A549 (cell line): ENCODE measurements at regions not wholly inside any gene's neighbourhood (a gene's known extent, or its start where the extent isn't known, plus 50 kb on each side); places are given as distances from the start of the nearest gene placed in this dataset.
A peak's percentile ranks its signal among the peaks of the same experiment; 100 is the strongest.
"Not testable (repeated sequence)": the region's sequence is repeated elsewhere in the genome, so short reads cannot be mapped to it uniquely, and the experiment has no call there.

ENCODE experiments used
- ATAC-seq, 2 experiments: fragments of 200-7000 bp in 1 of 2; fragments of >200 bp in 1 of 2; cut with Nextera tagmentation in 1 of 2; cut with Tn5 transposase in 1 of 2; 3 replicates each; pipeline versions ENCODE4 v1.8.0 to v1.9.1; 2018 to 2020; ENCODE audit warnings: mild to moderate bottlenecking in 1 of 2, moderate library complexity in 1 of 2
- CTCF ChIA-PET: fragments of 300-600 bp; sonication (Branson Sonifier 250); formaldehyde crosslinking; extraction: SDS; loops from one replicate; lab custom pipeline; 2021; ENCODE audit warnings: antibody characterized with exemption, inconsistent platforms; lab: Yijun Ruan, JAX
- POLR2A ChIA-PET: fragments of 350-600 bp; formaldehyde crosslinking; extraction: SDS; loops from one replicate; lab custom pipeline; 2021; ENCODE audit warnings: antibody characterized with exemption, inconsistent platforms; lab: Yijun Ruan, JAX
- DNase-seq, 2 experiments: peaks; one replicate each; pipeline versions ENCODE4 v3.0.0 to v3.0.0-alpha.2; 2011 to 2016; ENCODE audit warnings: low read depth in 1 of 2, low spot score in 1 of 2
- FAIRE-seq: peaks from 2 replicates; lab custom pipeline; 2011; peaks lifted over from hg19 to GRCh38; lab: Jason Lieb, UNC
- H3K27ac ChIP-seq, 2 experiments: fragments of >200 bp; sonication (Bioruptor Twin); formaldehyde crosslinking; 3 replicates each; pipeline ENCODE4 v1.5.1; 2016 to 2017
- H3K4me1 ChIP-seq: fragments of >200 bp; sonication (Bioruptor Twin); formaldehyde crosslinking; 3 replicates; pipeline ENCODE4 v1.6.1; 2016
- H3K4me2 ChIP-seq: fragments of >200 bp; sonication (Bioruptor Twin); formaldehyde crosslinking; 3 replicates; pipeline ENCODE4 v1.6.1; 2016
- H3K4me3 ChIP-seq: fragments of >200 bp; sonication (Bioruptor Twin); formaldehyde crosslinking; 3 replicates; pipeline ENCODE4 v1.5.1; 2016
- H3K9me3 ChIP-seq: fragments of >200 bp; sonication (Bioruptor Twin); formaldehyde crosslinking; 3 replicates; pipeline ENCODE4 v1.6.1; 2016
- CTCF ChIP-seq: fragments of >200 bp; sonication (Bioruptor Twin); formaldehyde crosslinking; IDR thresholded peaks from 3 replicates; pipeline ENCODE4 v1.5.1; 2016
- RAD21 ChIP-seq, 2 experiments: fragments of >200 bp in 1 of 2; sonication (Bioruptor Twin) in 1 of 2; formaldehyde crosslinking in 1 of 2; IDR thresholded peaks in 1 of 2; conservative IDR thresholded peaks in 1 of 2; 2 replicates in 1 of 2; 3 replicates in 1 of 2; pipeline ENCODE4 v1.6.1; 2012 to 2018; ENCODE audit warnings: inconsistent platforms in 1 of 2
- SMC3 ChIP-seq: fragments of >200 bp; sonication (Bioruptor Twin); formaldehyde crosslinking; IDR thresholded peaks from 3 replicates; pipeline ENCODE4 v1.6.1; 2018; ENCODE audit warnings: inconsistent platforms
- WGBS: methylation state at CpG from one replicate; pipeline ENCODE4 v1.1.6; 2017; ENCODE audit errors: missing lambda C conversion rate; 5-methylcytosine and 5-hydroxymethylcytosine counted together

DNA sequence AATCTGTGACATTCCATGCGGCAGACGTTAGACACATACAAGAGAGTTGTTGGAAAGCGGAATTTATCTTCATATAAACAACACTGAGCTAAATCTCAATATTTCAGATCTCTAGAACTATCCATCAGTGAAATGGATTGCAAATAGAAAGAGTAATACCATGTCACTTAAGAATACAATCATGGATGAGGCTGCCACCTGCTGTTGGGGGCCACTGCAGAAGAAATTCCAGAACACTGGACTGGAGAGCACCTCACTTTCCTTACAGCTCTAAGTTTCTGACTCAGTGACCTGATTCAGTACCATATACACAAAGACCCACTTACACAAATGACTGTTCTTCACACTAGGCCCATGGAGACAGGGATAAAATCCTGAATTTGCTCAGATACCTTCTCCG, 75.1 kb upstream of the TP53BP2 start:
- TF ChIP-seq RAD21 (conservative IDR thresholded peaks at IDR 0.05 in 1 of 2, IDR thresholded peaks at IDR 0.05 in 1 of 2) (peak in 1 of 2 experiments; percentile 33; a peak in 1 of 5 replicates), CTCF (0 out of 3 replicates have a peak, but pooled peaks have one; percentile 9)
- H3K27ac ChIP-seq, ATAC-seq, DNase-seq, H3K4me2 ChIP-seq, H3K4me1 ChIP-seq, H3K4me3 ChIP-seq, CTCF ChIA-PET, FAIRE-seq, H3K9me3 ChIP-seq, POLR2A ChIA-PET: not testable (repeated sequence)
- WGBS = 100% methylated on average over 1 of the region's 4 CpGs

- H3K4me2 ChIP-seq, H3K4me3 ChIP-seq, H3K27ac ChIP-seq, ATAC-seq, H3K9me3 ChIP-seq, DNase-seq, POLR2A ChIA-PET, CTCF ChIA-PET, H3K4me1 ChIP-seq, FAIRE-seq: not testable (repeated sequence)
- WGBS = 0% methylated on average over 1 of the region's 2 CpGs
These were observed 69.7 kb upstream of the TP53BP2 start for GRCh38 chr1:223915476-223915875.

GRCh38 chr1:223913715-223914114, 68.0 kb upstream of the TP53BP2 start:
- H3K27ac ChIP-seq, H3K4me2 ChIP-seq, H3K4me3 ChIP-seq, POLR2A ChIA-PET, H3K9me3 ChIP-seq, DNase-seq, CTCF ChIA-PET, ATAC-seq, FAIRE-seq, H3K4me1 ChIP-seq: not testable (repeated sequence)
- WGBS = 75% methylated on average over 2 of the region's 2 CpGs

GRCh38 chr1:223907943-223908587, 62.3 kb upstream of the TP53BP2 start:
- H3K4me1 ChIP-seq, FAIRE-seq, DNase-seq, ATAC-seq, H3K4me3 ChIP-seq, H3K9me3 ChIP-seq, POLR2A ChIA-PET: not testable (repeated sequence)
- peak; percentile 35 for TF ChIP-seq CTCF
- peak; percentile 35; the same call in 2 of the 3 replicates for TF ChIP-seq SMC3
- TF ChIP-seq RAD21 (conservative IDR thresholded peaks at IDR 0.05 in 1 of 2, IDR thresholded peaks at IDR 0.05 in 1 of 2) = peak; percentile 48 to 59
- CTCF ChIA-PET = interaction anchor here (0.9 to 2.0 kb wide), 6 partner anchors 96 to 210 kb away, joined by 3 to 7 read pairs (median 3); no protein-coding TSS in a partner anchor
- peak overlapping the region; percentile 52 to 60; a peak in 2 of 6 replicates for H3K27ac ChIP-seq
- WGBS = 0% methylated on average over 4 of the region's 4 CpGs
- H3K4me2 ChIP-seq = peak overlapping the region; percentile 30; the same call in 1 of the 3 replicates

- WGBS = 60% methylated on average over 1 of the region's 1 CpG
- DNase-seq, CTCF ChIA-PET, H3K9me3 ChIP-seq, H3K4me2 ChIP-seq, ATAC-seq, H3K4me1 ChIP-seq, FAIRE-seq, POLR2A ChIA-PET, H3K4me3 ChIP-seq, H3K27ac ChIP-seq: not testable (repeated sequence)
These were observed 57.5 kb upstream of the TP53BP2 start for GRCh38 chr1:223903221-223903620.

DNA sequence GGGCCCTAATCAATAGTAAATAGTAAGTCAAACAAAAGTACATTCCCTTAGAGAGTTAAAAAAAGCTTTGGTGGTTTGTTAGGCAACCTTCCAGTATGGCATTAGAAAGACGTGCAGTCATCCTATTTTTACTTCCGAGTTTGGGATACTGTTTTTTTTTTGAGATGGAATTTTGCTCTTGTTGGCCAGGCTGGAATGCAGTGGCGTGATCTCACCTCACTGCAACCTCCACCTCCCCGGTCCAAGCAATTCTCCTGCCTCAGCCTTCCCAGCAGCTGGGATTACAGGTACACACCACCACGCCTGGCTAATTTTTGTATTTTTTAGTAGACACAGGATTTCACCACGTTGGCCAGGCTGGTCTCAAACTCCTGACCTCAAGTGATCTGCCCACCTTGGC, 54.0 kb upstream of the TP53BP2 start:
- POLR2A ChIA-PET, H3K4me2 ChIP-seq, FAIRE-seq, H3K4me3 ChIP-seq, ATAC-seq, CTCF ChIA-PET, DNase-seq, H3K4me1 ChIP-seq, H3K27ac ChIP-seq, H3K9me3 ChIP-seq: not testable (repeated sequence)
- whole genome bisulfite sequencing = 60% methylated on average over 6 of the region's 6 CpGs

DNA sequence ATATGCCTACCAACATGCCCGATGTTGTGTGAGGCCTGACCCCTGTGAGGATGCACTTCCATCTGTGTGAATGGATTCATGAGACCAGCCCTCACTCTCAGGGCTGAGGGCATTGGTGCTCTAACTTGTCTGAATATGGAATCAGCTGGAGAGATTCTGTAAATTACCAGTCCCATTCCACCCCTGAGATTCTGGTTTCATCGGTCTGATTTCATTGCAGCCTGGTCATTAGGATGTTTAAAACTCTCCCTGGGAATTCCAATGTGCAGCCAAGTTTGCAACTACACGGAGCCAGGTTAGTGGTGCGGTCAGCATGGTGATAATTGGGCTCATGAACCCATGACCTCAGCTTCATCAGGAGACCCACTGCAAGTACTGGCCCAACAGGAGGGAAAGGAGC, 51.4 kb upstream of the TP53BP2 start:
- POLR2A ChIA-PET, CTCF ChIA-PET, H3K9me3 ChIP-seq, ATAC-seq, FAIRE-seq, H3K4me3 ChIP-seq, H3K27ac ChIP-seq, H3K4me1 ChIP-seq, DNase-seq, H3K4me2 ChIP-seq: not testable (repeated sequence)
- WGBS = 75% methylated on average over 3 of the region's 4 CpGs

GRCh38 chr1:223895950-223896349, 50.2 kb upstream of the TP53BP2 start:
- POLR2A ChIA-PET, H3K4me1 ChIP-seq, H3K9me3 ChIP-seq, H3K4me3 ChIP-seq, DNase-seq, ATAC-seq, H3K27ac ChIP-seq, FAIRE-seq, H3K4me2 ChIP-seq, CTCF ChIA-PET: not testable (repeated sequence)
- WGBS = 73% methylated on average over 7 of the region's 7 CpGs
